ENCODE measurements at regions not wholly inside any gene's neighbourhood (a gene's known extent, or its start where the extent isn't known, plus 50 kb on each side); places are given as distances from the start of the nearest gene placed in this dataset.
A peak's percentile ranks its signal among the peaks of the same experiment; 100 is the strongest.

GRCh38 chr3:191148131-191148530 is 50.9 kb upstream of the OSTN start:
- Histone ChIP-seq H3K9me3 (ENCODE audit: low read depth, low read length, poor library complexity, severe bottlenecking) (peaks cover 3% of the 10 kb centered on the region), H3K4me1 (ENCODE audit: insufficient read depth, low read length, poor library complexity, severe bottlenecking) (no peaks in the 10 kb centered on the region), H3K27me3 (replicated peaks; ENCODE audit: insufficient read depth, low read depth, low read length, poor library complexity) (no peaks in the 10 kb centered on the region), H3K27ac (ENCODE audit: low read depth, low read length, poor library complexity, severe bottlenecking) (no peak overlapping the region), H3K4me3 (ENCODE audit: low read depth, low read length, poor library complexity, severe bottlenecking) (no peak overlapping the region), H3K36me3 (ENCODE audit: insufficient read depth, low read length, poor library complexity, severe bottlenecking) (no peaks in the 10 kb centered on the region)
- intact Hi-C loops (cut with micrococcal nuclease; ENCODE audit: unreplicated experiment): no loop called here
- CTCF ChIA-PET: no interaction called here
- DNase-seq (ENCODE audit: low spot score): no peak
- TF ChIP-seq EZH2 (IDR thresholded peaks at IDR 0.05; ENCODE audit: borderline replicate concordance, low read depth, low read length, poor library complexity, severe bottlenecking): no peak
- no peak for TF ChIP-seq CTCF (conservative IDR thresholded peaks at IDR 0.05; ENCODE audit: low read depth, low read length)
- POLR2A ChIA-PET (ENCODE audit: low non-redundant PET): no interaction called here
- BruUV-seq (replicated peaks): no TSS peak

GRCh38 chr3:191143224-191143623 is 55.8 kb upstream of the OSTN start:
- Histone ChIP-seq H3K4me3 (ENCODE audit: low read depth, low read length, poor library complexity, severe bottlenecking) (no peak overlapping the region), H3K27me3 (replicated peaks; ENCODE audit: insufficient read depth, low read depth, low read length, poor library complexity) (no peaks in the 10 kb centered on the region), H3K36me3 (ENCODE audit: insufficient read depth, low read length, poor library complexity, severe bottlenecking) (no peaks in the 10 kb centered on the region), H3K4me1 (ENCODE audit: insufficient read depth, low read length, poor library complexity, severe bottlenecking) (no peaks in the 10 kb centered on the region), H3K27ac (ENCODE audit: low read depth, low read length, poor library complexity, severe bottlenecking) (no peak overlapping the region), H3K9me3 (ENCODE audit: low read depth, low read length, poor library complexity, severe bottlenecking) (no peaks in the 10 kb centered on the region)
- TF ChIP-seq EZH2 (IDR thresholded peaks at IDR 0.05; ENCODE audit: borderline replicate concordance, low read depth, low read length, poor library complexity, severe bottlenecking) (no peak), CTCF (conservative IDR thresholded peaks at IDR 0.05; ENCODE audit: low read depth, low read length) (no peak)
- ChIA-PET CTCF (no interaction called here), POLR2A (ENCODE audit: low non-redundant PET) (no interaction called here)
- no peak for DNase-seq (ENCODE audit: low spot score)
- no TSS peak for BruUV-seq (replicated peaks)
- intact Hi-C loops (cut with micrococcal nuclease; ENCODE audit: unreplicated experiment): no loop called here

GRCh38 chr3:191141728-191142127 is 57.3 kb upstream of the OSTN start:
- H3K36me3 ChIP-seq (ENCODE audit: insufficient read depth, low read length, poor library complexity, severe bottlenecking): no peaks in the 10 kb centered on the region
- BruUV-seq (replicated peaks): no TSS peak
- no peaks in the 10 kb centered on the region for H3K27me3 ChIP-seq (replicated peaks; ENCODE audit: insufficient read depth, low read depth, low read length, poor library complexity)
- intact Hi-C loops (cut with micrococcal nuclease; ENCODE audit: unreplicated experiment): no loop called here
- POLR2A ChIA-PET (ENCODE audit: low non-redundant PET): no interaction called here
- DNase-seq (ENCODE audit: low spot score): peak; percentile 75
- H3K9me3 ChIP-seq (ENCODE audit: low read depth, low read length, poor library complexity, severe bottlenecking): no peaks in the 10 kb centered on the region
- no peak overlapping the region for H3K27ac ChIP-seq (ENCODE audit: low read depth, low read length, poor library complexity, severe bottlenecking)
- TF ChIP-seq CTCF (conservative IDR thresholded peaks at IDR 0.05; ENCODE audit: low read depth, low read length): no peak
- no peak for TF ChIP-seq EZH2 (IDR thresholded peaks at IDR 0.05; ENCODE audit: borderline replicate concordance, low read depth, low read length, poor library complexity, severe bottlenecking)
- H3K4me3 ChIP-seq (ENCODE audit: low read depth, low read length, poor library complexity, severe bottlenecking): no peak overlapping the region
- CTCF ChIA-PET: no interaction called here
- H3K4me1 ChIP-seq (ENCODE audit: insufficient read depth, low read length, poor library complexity, severe bottlenecking): no peaks in the 10 kb centered on the region

All from A673 (cell line).